K562 (cell line): ENCODE measurements at regions not wholly inside any gene's neighbourhood (a gene's known extent, or its start where the extent isn't known, plus 50 kb on each side); places are given as distances from the start of the nearest gene placed in this dataset.
"Not testable (repeated sequence)": the region's sequence is repeated elsewhere in the genome, so short reads cannot be mapped to it uniquely, and the experiment has no call there.

Experiments used
- ATAC-seq: fragments of 200-7000 bp; cut with Tn5 transposase; 3 replicates; pipeline ENCODE4 v1.9.1; 2020; ENCODE audit warnings: moderate library complexity
- BruUV-seq: library from RNA; stranded (reverse); fragments of 400-500 nt; replicated peaks from 2 replicates; lab custom pipeline; 2021; lab: Mats Ljungman, UMichigan
- CTCF ChIA-PET: fragments of 300-600 bp; formaldehyde crosslinking; extraction: SDS; loops from one replicate; lab custom pipeline; 2021; ENCODE audit warnings: low intra/inter-chr PET ratio; lab: Yijun Ruan, JAX
- POLR2A ChIA-PET: fragments of 300-600, 350-650 bp; sonication (Branson Sonifier 250); formaldehyde crosslinking; extraction: SDS; loops from one replicate; lab custom pipeline; 2021; ENCODE audit warnings: antibody characterized with exemption, inconsistent platforms; lab: Yijun Ruan, JAX
- DNase-seq, 4 experiments: peaks; one replicate each; pipeline versions ENCODE4 v3.0.0 to v3.0.0-alpha.2; 2011 to 2018; ENCODE audit warnings: low spot score in 3 of 4, mixed read lengths in 3 of 4; ENCODE audit errors: extremely low read depth in 1 of 4
- FAIRE-seq: peaks from 2 replicates; lab custom pipeline; 2011; peaks lifted over from hg19 to GRCh38; lab: Jason Lieb, UNC
- H2AFZ ChIP-seq: 2 replicates; pipeline ENCODE4 v1.6.0; 2011; ENCODE audit warnings: low read depth, low read length, control low read depth, inconsistent platforms
- H3K27ac ChIP-seq: fragments of 200-600 bp; 3 replicates; pipeline ENCODE4 v1.8.0; 2011; ENCODE audit warnings: low read depth, mild to moderate bottlenecking, control low read depth, inconsistent platforms, low read length, moderate library complexity, mixed read lengths; ENCODE audit errors: extremely low read depth
- H3K27me3 ChIP-seq, 2 experiments: fragments of 300-600 bp in 1 of 2; 2 replicates in 1 of 2; 3 replicates in 1 of 2; pipeline versions ENCODE4 v1.6.0 to v1.8.0; 2011; ENCODE audit warnings: inconsistent platforms in 2 of 2, low read length in 2 of 2, mild to moderate bottlenecking in 1 of 2, mixed read lengths in 1 of 2, moderate library complexity in 1 of 2; ENCODE audit not compliant: control insufficient read depth in 2 of 2, insufficient read depth in 2 of 2
- H3K36me3 ChIP-seq: fragments of 300-600 bp; 3 replicates; pipeline ENCODE4 v1.8.0; 2011; ENCODE audit warnings: mild to moderate bottlenecking, low read length, inconsistent platforms; ENCODE audit not compliant: control insufficient read depth, insufficient read depth
- H3K4me1 ChIP-seq, 2 experiments: fragments of 200-600 bp in 1 of 2; replicated peaks in 1 of 2; 2 replicates in 1 of 2; 3 replicates in 1 of 2; pipeline versions ENCODE4 v1.5.1 to v1.8.0; 2011; ENCODE audit warnings: inconsistent platforms in 2 of 2, low read length in 2 of 2, mild to moderate bottlenecking in 1 of 2, mixed read lengths in 1 of 2, moderate library complexity in 1 of 2; ENCODE audit not compliant: control insufficient read depth in 2 of 2, insufficient read depth in 2 of 2
- H3K4me2 ChIP-seq: 2 replicates; pipeline ENCODE4 v1.6.1; 2011; ENCODE audit warnings: low read length, control low read depth, inconsistent platforms, mixed read lengths; ENCODE audit not compliant: insufficient read depth
- H3K4me3 ChIP-seq: fragments of 200-600 bp; sonication (generic), shearing (Covaris generic); 2 replicates; pipeline ENCODE4 v1.5.1; 2016; ENCODE audit warnings: control low read depth, inconsistent platforms
- H3K79me2 ChIP-seq: fragments of 200-600 bp; 3 replicates; pipeline ENCODE4 v1.8.0; 2011; ENCODE audit warnings: low read length, inconsistent platforms; ENCODE audit not compliant: control insufficient read depth, insufficient read depth
- H3K9ac ChIP-seq, 2 experiments: 2 replicates each; pipeline versions ENCODE4 v1.6.0 to v1.6.1; 2011; ENCODE audit warnings: low read depth in 2 of 2, low read length in 2 of 2, control low read depth in 1 of 2, inconsistent platforms in 1 of 2, mild to moderate bottlenecking in 1 of 2, mixed read lengths in 1 of 2; ENCODE audit not compliant: insufficient read depth in 1 of 2
- H3K9me1 ChIP-seq: one replicate; pipeline ENCODE4 v1.6.0; 2011; ENCODE audit warnings: inconsistent platforms, mild to moderate bottlenecking, low read length, moderate library complexity; ENCODE audit not compliant: control insufficient read depth, insufficient read depth
- H3K9me3 ChIP-seq: replicated peaks from 2 replicates; pipeline ENCODE4 v1.5.1; 2011; ENCODE audit warnings: low read depth, low read length, inconsistent platforms; ENCODE audit not compliant: control insufficient read depth, insufficient read depth
- H4K20me1 ChIP-seq: replicated peaks from 2 replicates; pipeline ENCODE4 v1.6.1; 2011; ENCODE audit warnings: low read length, inconsistent platforms, mixed read lengths; ENCODE audit not compliant: control insufficient read depth, insufficient read depth
- IRF1 ChIP-seq: sonication (generic); formaldehyde crosslinking; IDR thresholded peaks from 2 replicates; pipeline ENCODE4 v1.8.0; 2022; ENCODE audit warnings: missing genetic modification reagents, mild to moderate bottlenecking, borderline replicate concordance
- KDM2B ChIP-seq: fragments of 250-450 bp; sonication (Bioruptor Pico); IDR thresholded peaks from 2 replicates; pipeline ENCODE4 v1.8.0; 2021; ENCODE audit warnings: mild to moderate bottlenecking, moderate library complexity
- MBD2 ChIP-seq: sonication (generic); IDR thresholded peaks from 2 replicates; pipeline ENCODE4 v1.6.1; 2016; ENCODE audit warnings: low read depth, borderline replicate concordance
- MEIS2 ChIP-seq: fragments of 450-650 bp; IDR thresholded peaks from 2 replicates; pipeline ENCODE4 v1.6.1; 2014; ENCODE audit warnings: mild to moderate bottlenecking; ENCODE audit not compliant: partially characterized antibody
- MTA2 ChIP-seq: fragments of 450-650 bp; IDR thresholded peaks from 2 replicates; pipeline ENCODE4 v1.6.1; 2016; ENCODE audit warnings: low read depth
- NFYB ChIP-seq: IDR thresholded peaks from 2 replicates; pipeline ENCODE4 v1.6.1; 2011; ENCODE audit warnings: mild to moderate bottlenecking, moderate library complexity; ENCODE audit not compliant: insufficient read length; ENCODE audit errors: extremely low read depth
- NUFIP1 ChIP-seq: fragments of 450-650 bp; IDR thresholded peaks from 2 replicates; pipeline ENCODE4 v1.6.1; 2018; ENCODE audit not compliant: partially characterized antibody
- RBM39 ChIP-seq: fragments of 200-400 bp; formaldehyde crosslinking; optimal IDR thresholded peaks from 2 replicates; pipeline ENCODE3; 2018; ENCODE audit warnings: low read depth, low read length
- SMARCA5 ChIP-seq: fragments of 450-650 bp; IDR thresholded peaks from 2 replicates; pipeline ENCODE4 v1.6.1; 2016
- SMARCC2 ChIP-seq: fragments of 450-650 bp; IDR thresholded peaks from 2 replicates; pipeline ENCODE4 v1.6.1; 2017; ENCODE audit warnings: antibody characterized with exemption, moderate library complexity, mild to moderate bottlenecking, low read depth
- SREBF1 ChIP-seq: fragments of 150-350 bp; IDR thresholded peaks from 2 replicates; pipeline ENCODE4 v1.6.1; 2014; ENCODE audit warnings: antibody characterized with exemption, low read depth, low read length, borderline replicate concordance
- XRCC5 ChIP-seq: fragments of 200-400 bp; formaldehyde crosslinking; IDR thresholded peaks from 2 replicates; pipeline ENCODE4 v1.6.1; 2017; ENCODE audit warnings: low read depth, mild to moderate bottlenecking, low read length
- ZBTB2 ChIP-seq: fragments of 450-650 bp; IDR thresholded peaks from 2 replicates; pipeline ENCODE4 v1.6.1; 2016; ENCODE audit warnings: antibody characterized with exemption
- ZC3H11A ChIP-seq: IDR thresholded peaks from 2 replicates; pipeline ENCODE4 v1.6.1; 2012; ENCODE audit warnings: low read depth, low read length, improper control_type of control experiment
- ZNF143 ChIP-seq: sonication (generic); formaldehyde crosslinking; IDR thresholded peaks from 2 replicates; pipeline ENCODE4 v1.9.0; 2022; ENCODE audit warnings: mild to moderate bottlenecking, missing genetic modification reagents
- ZNF282 ChIP-seq: sonication (generic); formaldehyde crosslinking; IDR thresholded peaks from 2 replicates; pipeline ENCODE4 v1.8.1; 2023; ENCODE audit warnings: missing genetic modification reagents
- ZNF644 ChIP-seq: fragments of 200-800 bp; sonication (Bioruptor generic); IDR thresholded peaks from 2 replicates; pipeline ENCODE4 v1.6.1; 2016; ENCODE audit warnings: low read depth, missing genetic modification characterization, missing compliant biosample characterization
- ZSCAN29 ChIP-seq: fragments of 450-650 bp; IDR thresholded peaks from 2 replicates; pipeline ENCODE4 v1.6.1; 2017
- WGBS: fragments of 100-300 bp; shearing (Covaris generic); methylation state at CpG from one replicate; pipeline ENCODE4 v1.1.6; 2016; ENCODE audit warnings: low coverage, mixed read lengths; ENCODE audit not compliant: insufficient coverage; ENCODE audit errors: missing lambda C conversion rate; 5-methylcytosine and 5-hydroxymethylcytosine counted together
- in situ Hi-C: fragments of 300-500 bp; cut with MboI; formaldehyde crosslinking; loops from 4 replicates; pipeline ENCODE4 v1.15.0; 2018; ENCODE audit warnings: inconsistent platforms, mixed read lengths
- intact Hi-C: fragments of 100-400 bp; cut with micrococcal nuclease; formaldehyde crosslinking; loops from 2 replicates; pipeline ENCODE4 v1.14.2; 2022

GRCh38 chr9:24776226-24776625, 230.5 kb upstream of the IZUMO3 start:
- no TSS peak for BruUV-seq
- H3K9me1 ChIP-seq, result no peaks in the 10 kb centered on the region
- no peak overlapping the region for H2AFZ ChIP-seq
- FAIRE-seq, result no peak
- no peak overlapping the region for H3K9ac ChIP-seq
- no peaks in the 10 kb centered on the region for H4K20me1 ChIP-seq
- intact Hi-C loops (no loop called here), in situ Hi-C loops (no loop called here)
- no peak overlapping the region for H3K27ac ChIP-seq
- H3K27me3 ChIP-seq, result no peaks in the 10 kb centered on the region
- ATAC-seq, result no peak
- H3K9me3 ChIP-seq, result no peaks in the 10 kb centered on the region
- TF ChIP-seq ZNF644 (tag) (no peak), MTA2 (no peak), XRCC5 (no peak), MBD2 (no peak), SMARCC2 (no peak), ZNF282 (CRISPR knock-in tag) (no peak), ZNF143 (CRISPR knock-in tag) (no peak), MEIS2 (no peak), NUFIP1 (no peak), KDM2B (CRISPR knock-in tag) (no peak), ZC3H11A (no peak), RBM39 (no peak), SMARCA5 (no peak), ZSCAN29 (no peak), NFYB (no peak), IRF1 (no peak), SREBF1 (no peak), ZBTB2 (no peak)
- DNase-seq, result no peak
- H3K4me3 ChIP-seq, result no peak overlapping the region
- POLR2A ChIA-PET, result no interaction called here
- CTCF ChIA-PET, result no interaction called here
- H3K4me2 ChIP-seq, result no peak overlapping the region
- H3K4me1 ChIP-seq, result no peaks in the 10 kb centered on the region
- no peaks in the 10 kb centered on the region for H3K79me2 ChIP-seq
- no peaks in the 10 kb centered on the region for H3K36me3 ChIP-seq

- intact Hi-C loops, ATAC-seq: not testable (repeated sequence)
- WGBS, result no CpG with 5 or more reads among the region's 8 CpGs
These were observed 228.5 kb upstream of the IZUMO3 start for GRCh38 chr9:24774199-24774598.

More at GRCh38 chr9:24774199-24774598, 228.5 kb upstream of the IZUMO3 start:
- H3K9me1 ChIP-seq, BruUV-seq, CTCF ChIA-PET, in situ Hi-C loops, FAIRE-seq, H3K27ac ChIP-seq, H3K36me3 ChIP-seq, H3K4me2 ChIP-seq, H3K9me3 ChIP-seq, H3K79me2 ChIP-seq, H3K9ac ChIP-seq, POLR2A ChIA-PET, H3K4me3 ChIP-seq, H3K27me3 ChIP-seq, H3K4me1 ChIP-seq, H4K20me1 ChIP-seq, H2AFZ ChIP-seq: not testable (repeated sequence)
- DNase-seq, result peak in 1 of 4 experiments; percentile 0
